ENCODE measurements at regions not wholly inside any gene's neighbourhood (a gene's known extent, or its start where the extent isn't known, plus 50 kb on each side); places are given as distances from the start of the nearest gene placed in this dataset.

DNA sequence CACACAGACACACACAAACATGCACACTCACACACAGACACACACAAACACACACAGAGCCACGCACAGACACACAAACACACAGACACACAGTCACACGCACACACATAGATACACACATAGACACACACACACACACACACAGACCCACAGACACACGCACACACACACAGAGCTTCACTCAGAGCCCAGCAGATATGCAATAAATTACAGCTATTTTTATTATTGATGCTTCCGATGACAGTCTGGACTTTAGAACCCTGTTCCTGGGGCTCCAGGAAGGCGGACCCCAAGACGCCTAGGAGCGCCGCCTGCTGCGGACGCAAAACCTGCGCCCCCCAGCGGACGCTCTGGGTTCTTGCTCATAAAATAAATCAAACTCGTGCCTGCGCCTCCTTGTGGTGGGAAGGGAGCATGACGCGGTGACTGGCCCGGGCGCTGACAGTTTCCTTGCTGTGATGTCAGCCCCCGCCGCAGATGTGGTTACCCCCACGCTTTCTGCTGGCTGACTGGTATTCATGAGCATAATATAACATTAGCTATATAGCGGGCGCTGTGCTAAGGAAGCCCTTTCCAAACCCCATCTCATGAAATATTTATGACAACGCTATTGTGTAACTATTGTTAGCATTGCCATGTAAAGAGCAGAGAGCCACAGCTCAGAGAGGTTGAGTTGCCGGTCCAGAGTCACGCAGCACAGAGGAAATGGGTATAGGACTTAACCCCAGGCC lies 64.4 kb upstream of the TM9SF2 start:
- peaks cover 37 to 56% (median 47%) of the 10 kb centered on the region in 3 donors for H3K4me1 Mint-ChIP-seq
- H3K36me3 Mint-ChIP-seq: no peaks in the 10 kb centered on the region
- no peaks in the 10 kb centered on the region for H3K27me3 Mint-ChIP-seq
- no peaks in the 10 kb centered on the region for H3K9me3 Mint-ChIP-seq
- peak overlapping the region; percentile 56 to 77 (median 70) for H3K4me3 Mint-ChIP-seq
- H3K27ac Mint-ChIP-seq: peak overlapping the region; percentile 62 to 90 (median 82)

DNA sequence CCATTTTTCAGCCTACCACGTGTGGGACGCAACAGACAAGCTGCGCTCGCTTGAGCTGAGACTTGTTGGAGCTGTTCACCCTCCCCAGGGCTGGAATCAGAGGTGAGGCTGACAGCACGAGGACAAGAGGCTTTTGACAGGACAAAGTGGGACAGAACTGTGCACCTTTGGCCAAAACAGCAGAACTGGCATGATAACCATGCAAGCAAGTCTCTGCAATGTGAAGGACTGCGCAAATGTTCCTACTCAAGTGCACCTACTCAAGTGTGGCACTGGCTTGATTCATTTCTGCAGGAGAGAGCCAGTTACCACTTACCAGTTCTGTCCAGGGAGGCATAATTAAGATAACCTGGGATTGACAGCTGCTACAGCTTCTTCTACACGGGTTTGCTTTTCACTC lies 62.2 kb upstream of the TM9SF2 start:
- H3K4me1 Mint-ChIP-seq: peaks cover 22 to 35% (median 31%) of the 10 kb centered on the region in 3 donors
- no peaks in the 10 kb centered on the region for H3K9me3 Mint-ChIP-seq
- no peaks in the 10 kb centered on the region for H3K27me3 Mint-ChIP-seq
- H3K36me3 Mint-ChIP-seq: no peaks in the 10 kb centered on the region
- H3K4me3 Mint-ChIP-seq: no peak overlapping the region
- H3K27ac Mint-ChIP-seq: no peak overlapping the region

DNA sequence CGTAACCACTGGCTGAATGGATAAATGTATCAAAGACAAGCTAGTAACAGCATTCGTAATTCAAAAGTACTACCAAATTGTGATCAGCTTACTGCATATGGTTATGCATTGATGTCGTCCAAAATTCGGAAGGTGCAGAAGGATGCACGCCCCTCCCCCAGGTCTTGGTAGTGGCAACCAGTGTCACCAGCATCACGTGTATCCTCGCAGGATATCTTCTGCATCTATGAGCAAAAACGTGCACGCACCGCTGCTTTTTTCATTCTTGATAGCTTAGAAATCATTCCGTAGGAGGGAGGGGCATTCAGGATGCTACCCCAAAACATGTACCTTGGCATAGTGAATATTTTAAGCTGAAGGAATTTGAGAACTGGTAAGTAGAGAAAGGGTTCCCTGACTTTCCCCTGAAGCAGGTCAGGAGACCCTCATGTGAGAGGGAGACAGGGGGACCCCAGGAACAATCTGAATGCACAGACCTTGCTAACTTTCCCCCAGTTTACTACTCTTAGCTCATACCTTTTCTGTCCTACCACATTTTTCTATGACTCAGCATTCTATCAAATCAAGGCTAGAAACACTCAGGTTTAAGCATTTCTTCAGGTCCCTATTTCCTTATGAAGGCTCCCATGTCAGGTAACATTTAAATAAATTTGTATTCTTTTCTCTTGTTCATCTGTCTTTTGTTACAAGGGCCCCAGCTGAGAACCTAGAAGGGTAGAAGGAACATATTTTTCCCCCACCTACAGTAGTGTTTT lies 61.2 kb upstream of the TM9SF2 start:
- peaks cover 19 to 29% (median 25%) of the 10 kb centered on the region in 3 donors for H3K4me1 Mint-ChIP-seq
- H3K36me3 Mint-ChIP-seq: no peaks in the 10 kb centered on the region
- H3K4me3 Mint-ChIP-seq: no peak overlapping the region
- H3K9me3 Mint-ChIP-seq: no peaks in the 10 kb centered on the region
- no peak overlapping the region for H3K27ac Mint-ChIP-seq
- H3K27me3 Mint-ChIP-seq: no peaks in the 10 kb centered on the region

DNA sequence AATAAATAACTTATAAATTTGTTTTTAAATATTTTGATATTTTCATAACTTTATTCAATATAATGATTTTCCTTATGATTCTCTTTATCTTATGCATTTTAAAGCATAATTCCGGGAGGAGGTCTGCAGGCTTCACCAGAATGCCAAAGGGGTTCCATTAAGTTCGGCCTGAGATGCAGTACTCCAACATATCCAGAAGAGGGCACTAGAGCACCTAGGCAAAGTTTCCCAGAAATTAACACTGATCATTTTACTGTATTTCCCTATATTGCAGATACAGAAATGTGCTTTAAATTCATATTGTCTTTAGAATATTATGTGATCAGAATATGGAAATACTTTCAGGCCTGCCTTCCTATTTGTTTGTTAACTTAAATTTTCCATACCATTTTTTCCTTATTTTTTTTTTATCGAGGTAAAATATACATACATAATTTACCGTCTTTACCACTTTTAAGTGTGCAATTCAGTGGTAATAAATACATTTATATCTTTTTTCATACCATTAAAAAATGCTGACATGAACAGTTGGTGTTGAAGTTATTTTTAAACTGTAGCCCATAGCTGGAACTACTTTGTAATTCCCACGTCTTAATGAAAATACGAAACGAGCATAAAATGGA lies 58.9 kb upstream of the TM9SF2 start:
- no peak overlapping the region for H3K27ac Mint-ChIP-seq

DNA sequence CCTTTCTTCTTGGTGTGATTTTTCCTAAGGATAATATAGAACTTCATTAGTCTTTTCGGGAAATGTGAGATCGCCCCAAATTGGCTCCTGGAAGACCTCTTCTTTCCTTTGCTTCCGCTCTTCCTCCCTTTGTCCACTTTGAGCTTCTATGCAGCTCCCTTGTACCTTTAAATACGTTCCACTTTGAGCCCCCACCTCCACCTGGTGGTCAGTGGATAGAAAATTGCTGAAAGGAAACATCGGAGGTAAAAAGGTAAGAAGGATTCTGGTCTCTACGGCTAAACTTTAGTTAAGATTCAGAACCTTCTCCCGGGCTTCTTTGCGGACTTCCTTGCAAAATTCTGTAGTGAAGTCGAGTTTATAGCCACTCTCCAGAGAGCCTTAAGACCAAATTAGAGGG lies 55.0 kb upstream of the TM9SF2 start:
- Mint-ChIP-seq H3K36me3 (no peaks in the 10 kb centered on the region), H3K9me3 (no peaks in the 10 kb centered on the region), H3K4me3 (no peak overlapping the region), H3K27me3 (peaks cover 1% of the 10 kb centered on the region), H3K27ac (peak overlapping the region in 1 of 3 donors; percentile 44), H3K4me1 (peaks cover 0 to 3% (median 0%) of the 10 kb centered on the region in 3 donors)

More for the DNA sequence above, 58.9 kb upstream of the TM9SF2 start:
- no peak overlapping the region for H3K4me3 Mint-ChIP-seq
- H3K36me3 Mint-ChIP-seq: no peaks in the 10 kb centered on the region
- H3K4me1 Mint-ChIP-seq: peaks cover 9 to 14% (median 13%) of the 10 kb centered on the region in 3 donors
- no peaks in the 10 kb centered on the region for H3K9me3 Mint-ChIP-seq
- peaks cover 1% of the 10 kb centered on the region for H3K27me3 Mint-ChIP-seq

DNA sequence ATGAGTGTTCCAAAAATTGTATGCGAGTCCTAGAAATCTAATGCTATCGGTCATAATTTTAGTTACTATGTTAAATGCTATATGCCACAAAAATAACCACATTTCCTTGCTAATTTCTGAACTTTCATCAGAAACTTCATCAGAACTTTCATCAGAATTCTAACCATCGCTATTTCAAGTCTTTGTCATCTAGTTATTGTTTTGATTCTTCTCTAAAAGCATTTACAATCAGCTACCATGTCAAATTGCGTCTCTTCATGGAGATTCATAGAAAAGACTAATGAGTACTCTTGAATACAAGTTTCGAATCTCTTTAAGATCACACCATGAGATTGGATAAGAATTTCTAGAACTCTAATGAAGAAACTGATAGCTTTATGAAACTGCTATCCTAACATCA lies 52.7 kb upstream of the TM9SF2 start:
- peaks cover 0 to 1% (median 0%) of the 10 kb centered on the region in 3 donors for H3K4me1 Mint-ChIP-seq
- H3K27ac Mint-ChIP-seq: no peak overlapping the region
- H3K27me3 Mint-ChIP-seq: peaks cover 3% of the 10 kb centered on the region
- H3K9me3 Mint-ChIP-seq: peaks cover 0 to 3% (median 2%) of the 10 kb centered on the region in 3 donors
- peaks cover 2% of the 10 kb centered on the region for H3K36me3 Mint-ChIP-seq
- no peak overlapping the region for H3K4me3 Mint-ChIP-seq

DNA sequence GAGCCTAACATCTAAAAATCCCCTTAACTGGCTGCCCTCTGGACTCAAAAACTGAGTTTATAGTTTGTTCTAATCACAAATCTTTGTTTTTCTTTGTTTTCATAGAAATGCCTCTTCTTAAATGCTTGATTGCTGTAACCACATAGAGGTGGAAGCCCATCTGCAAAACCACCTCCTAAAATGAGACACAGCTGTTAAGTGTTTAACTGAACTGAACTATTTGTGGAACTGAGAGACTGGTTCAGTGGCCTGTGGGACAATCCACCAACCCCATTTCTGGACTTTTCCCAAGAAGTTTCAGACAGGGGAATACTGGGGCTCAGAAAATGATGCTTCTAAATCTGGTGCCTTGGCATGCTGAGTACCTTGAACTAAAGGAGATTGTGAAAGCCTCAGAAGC lies 50.9 kb upstream of the TM9SF2 start:
- Mint-ChIP-seq H3K36me3 (peaks cover 2% of the 10 kb centered on the region), H3K27ac (no peak overlapping the region), H3K27me3 (peaks cover 3% of the 10 kb centered on the region), H3K9me3 (peaks cover 5 to 9% (median 8%) of the 10 kb centered on the region in 3 donors), H3K4me1 (peaks cover 0 to 2% (median 0%) of the 10 kb centered on the region in 3 donors), H3K4me3 (no peak overlapping the region)

All from IgD-negative memory B cell (primary cell).